MM.1S (cell line): ENCODE measurements at regions not wholly inside any gene's neighbourhood (a gene's known extent, or its start where the extent isn't known, plus 50 kb on each side); places are given as distances from the start of the nearest gene placed in this dataset.

Experiments used
- DNase-seq: peaks from one replicate; pipeline ENCODE4 v3.0.0-alpha.2; 2015
- H2AFZ ChIP-seq: fragments of 300-600 bp; sonication (generic); 2 replicates; pipeline ENCODE4 v1.6.0; 2016; ENCODE audit warnings: antibody characterized with exemption, low read length
- H3F3A ChIP-seq: fragments of 300-600 bp; sonication (generic); 2 replicates; pipeline ENCODE4 v1.6.1; 2016; ENCODE audit warnings: mild to moderate bottlenecking, antibody characterized with exemption, low read length, moderate library complexity, mixed read lengths; ENCODE audit not compliant: insufficient read depth
- H3K27ac ChIP-seq: fragments of 300-600 bp; sonication (generic); 2 replicates; pipeline ENCODE4 v1.5.1; 2016; ENCODE audit warnings: mild to moderate bottlenecking, low read length
- H3K27me3 ChIP-seq: fragments of 300-600 bp; sonication (generic); replicated peaks from 2 replicates; pipeline ENCODE4 v1.6.0; 2016; ENCODE audit warnings: low read length; ENCODE audit not compliant: insufficient read depth
- H3K36me3 ChIP-seq: fragments of 300-600 bp; sonication (generic); replicated peaks from 2 replicates; pipeline ENCODE4 v1.6.1; 2016; ENCODE audit warnings: mild to moderate bottlenecking, low read length, mixed read lengths; ENCODE audit not compliant: insufficient read depth
- H3K4me1 ChIP-seq: fragments of 300-600 bp; sonication (generic); 2 replicates; pipeline ENCODE4 v1.6.1; 2016; ENCODE audit warnings: low read length, mixed read lengths
- H3K4me2 ChIP-seq: fragments of 300-600 bp; sonication (generic); 2 replicates; pipeline ENCODE4 v1.6.0; 2016; ENCODE audit warnings: low read depth, low read length
- H3K4me3 ChIP-seq: fragments of 300-600 bp; sonication (generic); 2 replicates; pipeline ENCODE4 v1.5.1; 2016; ENCODE audit warnings: low read length, mixed read lengths
- H3K79me2 ChIP-seq: fragments of 300-600 bp; sonication (generic); 2 replicates; pipeline ENCODE4 v1.6.1; 2016; ENCODE audit warnings: mixed run types, low read length, mixed read lengths
- H3K9ac ChIP-seq: fragments of 300-600 bp; sonication (generic); 2 replicates; pipeline ENCODE4 v1.6.1; 2016; ENCODE audit warnings: low read length, mixed read lengths
- H3K9me2 ChIP-seq: fragments of 300-600 bp; sonication (generic); replicated peaks from 2 replicates; pipeline ENCODE4 v1.6.1; 2016; ENCODE audit warnings: mild to moderate bottlenecking, low read length, mixed read lengths; ENCODE audit not compliant: insufficient read depth
- H3K9me3 ChIP-seq: fragments of 300-600 bp; sonication (generic); replicated peaks from 2 replicates; pipeline ENCODE4 v1.6.1; 2016; ENCODE audit warnings: mild to moderate bottlenecking, low read length, mixed read lengths; ENCODE audit not compliant: insufficient read depth
- H4K20me1 ChIP-seq: fragments of 300-600 bp; sonication (generic); 2 replicates; pipeline ENCODE4 v1.6.1; 2016; ENCODE audit warnings: mild to moderate bottlenecking, low read length, moderate library complexity, mixed read lengths; ENCODE audit not compliant: insufficient read depth
- CTCF ChIP-seq: fragments of 300-600 bp; sonication (generic); IDR thresholded peaks from 2 replicates; pipeline ENCODE4 v1.5.1; 2016; ENCODE audit warnings: antibody characterized with exemption, low read length, mixed read lengths
- EZH2 ChIP-seq: fragments of 300-600 bp; sonication (generic); optimal IDR thresholded peaks from 2 replicates; pipeline ENCODE3; 2017; ENCODE audit warnings: low read depth, mild to moderate bottlenecking, antibody characterized with exemption, low read length, mixed read lengths
- EZH2phosphoT487 ChIP-seq: fragments of 300-600 bp; sonication (generic); IDR thresholded peaks from 2 replicates; pipeline ENCODE4 v1.6.1; 2018; ENCODE audit warnings: antibody characterized with exemption, low read length

DNA sequence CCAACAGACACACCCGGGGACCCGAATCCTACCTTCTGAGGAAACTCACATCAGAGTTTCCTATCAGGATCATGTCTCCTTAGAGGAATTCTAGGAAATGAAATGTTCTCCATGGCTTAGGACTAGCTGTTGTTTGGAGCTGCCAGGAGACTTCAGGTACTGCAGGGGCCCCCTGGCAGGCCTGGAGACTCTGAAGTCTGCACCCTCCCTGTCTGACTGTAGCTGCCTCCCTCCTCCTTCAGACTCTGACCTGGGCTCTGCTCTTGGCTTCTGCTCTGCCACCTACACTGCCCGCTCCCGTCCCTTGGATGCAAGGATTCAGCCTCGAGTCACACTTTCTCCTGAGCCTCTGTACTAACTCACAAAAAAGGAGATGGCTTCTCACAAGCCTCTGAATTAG is 232.8 kb downstream of the INHBA start:
- no peaks in the 10 kb centered on the region for H3F3A ChIP-seq
- no peaks in the 10 kb centered on the region for H3K9me3 ChIP-seq
- H3K79me2 ChIP-seq = no peaks in the 10 kb centered on the region
- no peaks in the 10 kb centered on the region for H4K20me1 ChIP-seq
- no peak overlapping the region for H3K27ac ChIP-seq
- no peaks in the 10 kb centered on the region for H3K9me2 ChIP-seq
- no peaks in the 10 kb centered on the region for H3K4me1 ChIP-seq
- DNase-seq = no peak
- no peak overlapping the region for H3K4me2 ChIP-seq
- no peak overlapping the region for H2AFZ ChIP-seq
- H3K9ac ChIP-seq = no peak overlapping the region
- H3K27me3 ChIP-seq = no peaks in the 10 kb centered on the region
- H3K4me3 ChIP-seq = no peak overlapping the region
- H3K36me3 ChIP-seq = no peaks in the 10 kb centered on the region
- TF ChIP-seq EZH2 = no peak
- TF ChIP-seq EZH2phosphoT487 = no peak
- no peak for TF ChIP-seq CTCF

GRCh38 chr7:41467596-41467995 is 235.3 kb downstream of the INHBA start:
- Histone ChIP-seq H3K4me1 (no peaks in the 10 kb centered on the region), H3K79me2 (no peaks in the 10 kb centered on the region), H3K9me2 (no peaks in the 10 kb centered on the region), H3K9ac (no peak overlapping the region), H3K27me3 (no peaks in the 10 kb centered on the region), H3F3A (no peaks in the 10 kb centered on the region), H3K4me2 (no peak overlapping the region), H3K36me3 (no peaks in the 10 kb centered on the region), H4K20me1 (no peaks in the 10 kb centered on the region), H3K4me3 (no peak overlapping the region), H2AFZ (no peak overlapping the region), H3K27ac (no peak overlapping the region), H3K9me3 (no peaks in the 10 kb centered on the region)
- no peak for TF ChIP-seq EZH2phosphoT487
- no peak for TF ChIP-seq CTCF
- TF ChIP-seq EZH2 = no peak
- DNase-seq = no peak

DNA sequence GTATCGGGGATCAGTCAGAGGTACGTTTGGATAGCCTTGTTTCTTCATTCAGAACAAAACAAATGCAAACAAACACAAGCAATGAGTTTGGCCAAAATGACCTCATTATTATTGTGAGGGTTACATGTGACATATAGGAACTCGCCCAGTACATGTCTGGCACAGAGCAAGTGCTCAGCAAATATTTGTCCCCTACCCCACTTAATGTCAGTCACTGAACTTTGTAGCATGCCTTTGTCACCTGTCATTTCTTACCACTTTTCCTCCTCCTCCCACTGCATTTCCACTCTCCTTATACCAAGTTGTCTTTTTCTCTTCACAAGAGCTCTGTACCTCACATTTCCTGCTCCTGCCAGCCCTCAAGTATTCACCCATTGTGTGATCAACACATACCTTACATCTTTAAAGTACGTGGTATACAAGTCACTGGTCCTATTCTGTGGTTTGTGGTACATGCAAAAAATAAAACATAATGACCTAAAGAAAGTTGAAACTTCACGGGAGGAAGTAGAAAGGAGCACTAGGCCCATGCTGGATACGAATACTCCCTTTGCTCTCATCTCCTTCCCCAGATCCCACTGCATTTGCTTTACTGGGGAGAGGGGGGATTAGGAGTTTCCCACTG is 236.0 kb downstream of the INHBA start:
- Histone ChIP-seq H3K9ac (no peak overlapping the region), H3F3A (no peaks in the 10 kb centered on the region), H3K4me3 (no peak overlapping the region), H2AFZ (no peak overlapping the region), H3K4me1 (no peaks in the 10 kb centered on the region), H3K79me2 (no peaks in the 10 kb centered on the region), H3K27me3 (no peaks in the 10 kb centered on the region), H3K36me3 (no peaks in the 10 kb centered on the region), H3K4me2 (no peak overlapping the region), H3K9me3 (no peaks in the 10 kb centered on the region), H3K27ac (no peak overlapping the region), H3K9me2 (no peaks in the 10 kb centered on the region), H4K20me1 (no peaks in the 10 kb centered on the region)
- DNase-seq = no peak
- no peak for TF ChIP-seq EZH2
- no peak for TF ChIP-seq EZH2phosphoT487
- TF ChIP-seq CTCF = no peak
